A673 (cell line): ENCODE measurements at regions not wholly inside any gene's neighbourhood (a gene's known extent, or its start where the extent isn't known, plus 50 kb on each side); places are given as distances from the start of the nearest gene placed in this dataset.

Experiments
- BruUV-seq: library from RNA; stranded (reverse); fragments of 400-500 nt; replicated peaks from 2 replicates; lab custom pipeline; 2021; lab: Mats Ljungman, UMichigan
- CTCF ChIA-PET: fragments of 300-600 bp; sonication (Branson Sonifier 250); formaldehyde crosslinking; loops from one replicate; lab custom pipeline; 2022; ENCODE audit warnings: antibody characterized with exemption; lab: Charles Lee
- POLR2A ChIA-PET: fragments of 300-600 bp; sonication (Branson Sonifier 250); formaldehyde crosslinking; loops from one replicate; lab custom pipeline; 2022; ENCODE audit warnings: antibody characterized with exemption; ENCODE audit not compliant: low non-redundant PET; lab: Charles Lee
- DNase-seq: peaks from one replicate; pipeline ENCODE4 v3.0.0-alpha.2; 2015; ENCODE audit warnings: low spot score
- H3K27ac ChIP-seq: fragments of 200-600 bp; sonication (generic); 2 replicates; pipeline ENCODE4 v1.5.1; 2016; ENCODE audit warnings: mixed run types, low read depth, mild to moderate bottlenecking, mixed read lengths, antibody characterized with exemption, low read length; ENCODE audit not compliant: poor library complexity, severe bottlenecking
- H3K27me3 ChIP-seq: fragments of 200-600 bp; sonication (generic); replicated peaks from 2 replicates; pipeline ENCODE4 v1.6.1; 2017; ENCODE audit warnings: mixed run types, low read depth, mild to moderate bottlenecking, mixed read lengths, antibody characterized with exemption, low read length; ENCODE audit not compliant: insufficient read depth, poor library complexity
- H3K36me3 ChIP-seq: fragments of 200-600 bp; sonication (generic); 2 replicates; pipeline ENCODE4 v1.6.1; 2016; ENCODE audit warnings: mixed run types, mild to moderate bottlenecking, mixed read lengths, antibody characterized with exemption, low read length; ENCODE audit not compliant: insufficient read depth, poor library complexity, severe bottlenecking
- H3K4me1 ChIP-seq: fragments of 200-600 bp; sonication (generic); 2 replicates; pipeline ENCODE4 v1.6.1; 2017; ENCODE audit warnings: mixed run types, mild to moderate bottlenecking, mixed read lengths, antibody characterized with exemption, low read length; ENCODE audit not compliant: insufficient read depth, poor library complexity, severe bottlenecking
- H3K4me3 ChIP-seq: fragments of 200-600 bp; sonication (generic); 2 replicates; pipeline ENCODE4 v1.5.1; 2016; ENCODE audit warnings: low read depth, mixed run types, mild to moderate bottlenecking, mixed read lengths, low read length; ENCODE audit not compliant: poor library complexity, severe bottlenecking
- H3K9me3 ChIP-seq: fragments of 200-600 bp; sonication (generic); 2 replicates; pipeline ENCODE4 v1.6.1; 2016; ENCODE audit warnings: mixed run types, low read depth, mild to moderate bottlenecking, mixed read lengths, antibody characterized with exemption, low read length; ENCODE audit not compliant: poor library complexity, severe bottlenecking
- EZH2 ChIP-seq: fragments of 200-600 bp; sonication (generic); IDR thresholded peaks from 2 replicates; pipeline ENCODE4 v1.6.1; 2017; ENCODE audit warnings: borderline replicate concordance, low read depth, mild to moderate bottlenecking, mixed read lengths, antibody characterized with exemption, low read length; ENCODE audit not compliant: poor library complexity, severe bottlenecking
- intact Hi-C: fragments of 100-400 bp; cut with micrococcal nuclease; formaldehyde crosslinking; loops from one replicate; pipeline ENCODE4 v1.10.0; 2022; ENCODE audit not compliant: unreplicated experiment
- TF ChIP-seq, protein P1 (sequence below): fragments of 300-800, 200-600 bp; sonication (generic); conservative IDR thresholded peaks from 2 replicates; pipeline ENCODE4 v1.5.1; 2017; ENCODE audit warnings: low read depth, mild to moderate bottlenecking, antibody characterized with exemption, low read length, moderate library complexity, mixed read lengths

DNA sequence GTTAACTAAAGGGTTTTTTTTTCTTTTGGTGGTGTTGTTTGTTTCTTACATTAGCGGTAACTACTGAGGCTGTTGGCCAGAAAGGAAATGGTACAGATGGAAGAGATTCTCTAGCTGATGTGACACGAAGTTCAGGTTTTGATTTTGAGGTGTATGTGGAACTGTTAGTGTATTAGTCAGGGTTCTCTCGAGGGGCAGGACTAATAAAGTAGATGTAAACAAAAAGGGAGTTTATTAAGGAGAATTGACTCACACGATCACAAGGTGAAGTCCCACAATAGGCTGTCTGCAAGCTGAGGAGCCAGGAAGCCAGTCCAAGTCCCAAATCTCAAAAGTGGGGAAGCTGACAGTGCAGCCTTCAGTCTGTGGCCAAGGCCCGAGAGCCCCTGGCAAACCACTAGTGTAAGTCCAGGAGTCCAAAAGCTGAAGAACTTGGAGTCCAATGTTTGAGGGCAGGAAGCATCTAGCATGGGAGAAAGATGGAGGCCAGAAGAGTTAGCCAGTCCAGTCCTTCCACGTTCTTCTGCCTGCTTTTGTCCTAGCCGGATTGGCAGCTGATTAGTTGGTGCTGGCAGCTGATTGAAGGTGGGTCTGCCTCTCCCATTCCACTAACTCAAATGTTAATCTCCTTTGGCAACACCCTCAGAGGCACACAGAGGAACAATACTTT lies 577.6 kb downstream of the EFNB2 start:
- CTCF ChIA-PET = no interaction called here
- Histone ChIP-seq H3K4me1 (no peaks in the 10 kb centered on the region), H3K27me3 (no peaks in the 10 kb centered on the region), H3K9me3 (no peaks in the 10 kb centered on the region), H3K36me3 (no peaks in the 10 kb centered on the region), H3K27ac (no peak overlapping the region), H3K4me3 (no peak overlapping the region)
- TF ChIP-seq EZH2 = no peak
- TF ChIP-seq, protein P1, sequence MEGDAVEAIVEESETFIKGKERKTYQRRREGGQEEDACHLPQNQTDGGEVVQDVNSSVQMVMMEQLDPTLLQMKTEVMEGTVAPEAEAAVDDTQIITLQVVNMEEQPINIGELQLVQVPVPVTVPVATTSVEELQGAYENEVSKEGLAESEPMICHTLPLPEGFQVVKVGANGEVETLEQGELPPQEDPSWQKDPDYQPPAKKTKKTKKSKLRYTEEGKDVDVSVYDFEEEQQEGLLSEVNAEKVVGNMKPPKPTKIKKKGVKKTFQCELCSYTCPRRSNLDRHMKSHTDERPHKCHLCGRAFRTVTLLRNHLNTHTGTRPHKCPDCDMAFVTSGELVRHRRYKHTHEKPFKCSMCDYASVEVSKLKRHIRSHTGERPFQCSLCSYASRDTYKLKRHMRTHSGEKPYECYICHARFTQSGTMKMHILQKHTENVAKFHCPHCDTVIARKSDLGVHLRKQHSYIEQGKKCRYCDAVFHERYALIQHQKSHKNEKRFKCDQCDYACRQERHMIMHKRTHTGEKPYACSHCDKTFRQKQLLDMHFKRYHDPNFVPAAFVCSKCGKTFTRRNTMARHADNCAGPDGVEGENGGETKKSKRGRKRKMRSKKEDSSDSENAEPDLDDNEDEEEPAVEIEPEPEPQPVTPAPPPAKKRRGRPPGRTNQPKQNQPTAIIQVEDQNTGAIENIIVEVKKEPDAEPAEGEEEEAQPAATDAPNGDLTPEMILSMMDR = no peak
- no TSS peak for BruUV-seq
- no peak for DNase-seq
- POLR2A ChIA-PET = no interaction called here
- intact Hi-C loops = no loop called here

DNA sequence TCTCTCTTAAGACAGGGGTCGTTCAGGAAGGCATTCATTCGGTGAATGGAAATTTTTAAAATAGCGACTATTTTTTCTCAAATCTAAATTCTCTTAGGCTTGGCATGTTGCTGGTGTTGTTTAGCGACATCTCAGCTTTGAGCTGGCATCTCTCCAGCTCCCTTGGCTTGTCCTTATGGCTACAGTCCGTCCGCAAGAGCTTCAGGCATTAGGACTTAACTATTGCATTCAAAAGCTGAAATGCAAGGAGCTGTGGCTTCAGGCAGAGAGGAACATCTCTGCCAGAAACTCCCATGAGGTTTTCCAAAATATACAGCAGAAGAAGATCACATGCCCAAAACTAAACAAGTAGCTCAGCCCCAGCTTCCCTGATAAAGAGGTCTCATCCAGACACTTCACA lies 578.5 kb downstream of the EFNB2 start:
- no TSS peak for BruUV-seq
- Histone ChIP-seq H3K9me3 (no peaks in the 10 kb centered on the region), H3K4me1 (no peaks in the 10 kb centered on the region), H3K36me3 (no peaks in the 10 kb centered on the region), H3K27me3 (no peaks in the 10 kb centered on the region), H3K27ac (no peak overlapping the region), H3K4me3 (no peak overlapping the region)
- intact Hi-C loops = no loop called here
- DNase-seq = no peak
- TF ChIP-seq, protein P1 = no peak
- no peak for TF ChIP-seq EZH2
- POLR2A ChIA-PET = no interaction called here
- CTCF ChIA-PET = no interaction called here

DNA sequence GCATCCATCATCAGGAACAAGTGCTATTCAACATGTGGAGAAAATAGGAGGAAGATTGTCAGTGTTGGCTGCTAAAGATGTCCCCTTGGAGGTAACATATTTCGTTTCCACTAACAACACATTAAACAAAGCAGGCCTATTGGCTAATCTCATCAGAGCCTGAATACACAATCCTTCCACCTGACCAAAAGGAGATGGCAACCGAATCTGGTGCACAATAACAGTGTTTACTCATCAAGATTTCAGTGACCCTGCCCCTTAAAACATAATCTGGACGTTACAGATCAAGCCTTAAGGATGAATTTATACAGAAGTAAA lies 582.5 kb downstream of the EFNB2 start:
- Histone ChIP-seq H3K4me1 (no peaks in the 10 kb centered on the region), H3K4me3 (no peak overlapping the region), H3K9me3 (no peaks in the 10 kb centered on the region), H3K36me3 (no peaks in the 10 kb centered on the region), H3K27ac (no peak overlapping the region), H3K27me3 (no peaks in the 10 kb centered on the region)
- intact Hi-C loops = no loop called here
- BruUV-seq = no TSS peak
- ChIA-PET POLR2A (no interaction called here), CTCF (no interaction called here)
- TF ChIP-seq EZH2 = no peak
- TF ChIP-seq, protein P1 = no peak
- DNase-seq = no peak
